HG03571 (cell line): ENCODE measurements at regions not wholly inside any gene's neighbourhood (a gene's known extent, or its start where the extent isn't known, plus 50 kb on each side); places are given as distances from the start of the nearest gene placed in this dataset.

Experiments used
- ATAC-seq: cut with Tn5 transposase; IDR thresholded peaks from one replicate; pipeline ENCODE4 v1.9.1; 2021; ENCODE audit not compliant: unreplicated experiment

GRCh38 chr2:137823196-137823595, 141.1 kb upstream of the HNMT start:
- no peak for ATAC-seq

DNA sequence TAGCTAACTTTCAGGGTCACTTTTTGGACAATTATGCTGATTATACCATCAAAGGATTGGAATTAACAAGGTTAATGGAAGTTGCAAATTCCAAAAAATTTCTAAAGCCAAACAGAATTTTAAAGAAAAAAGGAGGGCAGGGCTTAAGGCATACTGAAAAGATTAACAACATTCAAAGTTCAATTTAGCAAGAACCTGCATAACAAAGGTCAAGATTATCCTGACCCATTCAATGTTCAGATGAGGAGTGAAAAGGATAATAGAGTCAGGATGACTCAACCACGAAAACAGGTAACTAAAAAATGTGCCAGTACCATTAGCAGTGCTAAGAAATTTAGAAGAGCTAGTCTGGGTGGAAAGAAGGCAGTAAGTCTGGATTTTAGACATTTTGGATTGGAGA, 139.8 kb upstream of the HNMT start:
- no peak for ATAC-seq

- ATAC-seq, result peak; percentile 90
Observed at GRCh38 chr2:137826373-137827372, 137.6 kb upstream of the HNMT start.

GRCh38 chr2:137828624-137829023, 135.6 kb upstream of the HNMT start:
- no peak for ATAC-seq

- ATAC-seq, result no peak
Observed at GRCh38 chr2:137829251-137829650, 135.0 kb upstream of the HNMT start.

DNA sequence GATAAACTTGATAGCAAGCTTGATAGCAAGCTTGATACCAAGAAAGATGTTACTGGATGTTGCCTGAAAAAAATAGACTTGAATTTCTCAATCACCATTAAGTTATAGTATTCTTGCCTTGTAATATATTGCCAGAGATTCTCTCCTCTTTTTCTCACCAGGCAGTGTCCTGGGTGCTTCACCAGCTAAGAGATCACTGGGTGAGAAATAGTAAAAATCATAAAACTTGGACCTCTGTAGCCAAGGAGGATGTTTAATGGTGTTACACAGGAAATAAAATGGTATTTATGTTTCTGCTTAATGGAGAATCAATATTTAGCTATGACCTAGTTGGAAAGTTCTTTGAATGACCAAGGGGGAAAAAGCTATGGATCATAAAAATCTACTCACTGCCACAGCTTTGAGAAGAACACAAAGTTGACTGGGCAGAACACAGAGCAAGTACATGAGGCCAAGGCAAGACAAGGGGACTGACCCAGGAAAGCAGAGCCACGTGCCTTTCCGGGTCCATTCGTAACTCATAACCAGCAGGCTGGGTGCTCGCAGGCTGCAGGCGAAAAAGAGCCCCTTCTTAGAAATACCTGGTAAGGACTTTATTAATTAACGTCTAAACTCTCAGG, 129.4 kb upstream of the HNMT start:
- ATAC-seq, result no peak

GRCh38 chr2:137836671-137837070, 127.6 kb upstream of the HNMT start:
- ATAC-seq, result no peak

- no peak for ATAC-seq
Observed at GRCh38 chr2:137837830-137838229, 126.4 kb upstream of the HNMT start.

DNA sequence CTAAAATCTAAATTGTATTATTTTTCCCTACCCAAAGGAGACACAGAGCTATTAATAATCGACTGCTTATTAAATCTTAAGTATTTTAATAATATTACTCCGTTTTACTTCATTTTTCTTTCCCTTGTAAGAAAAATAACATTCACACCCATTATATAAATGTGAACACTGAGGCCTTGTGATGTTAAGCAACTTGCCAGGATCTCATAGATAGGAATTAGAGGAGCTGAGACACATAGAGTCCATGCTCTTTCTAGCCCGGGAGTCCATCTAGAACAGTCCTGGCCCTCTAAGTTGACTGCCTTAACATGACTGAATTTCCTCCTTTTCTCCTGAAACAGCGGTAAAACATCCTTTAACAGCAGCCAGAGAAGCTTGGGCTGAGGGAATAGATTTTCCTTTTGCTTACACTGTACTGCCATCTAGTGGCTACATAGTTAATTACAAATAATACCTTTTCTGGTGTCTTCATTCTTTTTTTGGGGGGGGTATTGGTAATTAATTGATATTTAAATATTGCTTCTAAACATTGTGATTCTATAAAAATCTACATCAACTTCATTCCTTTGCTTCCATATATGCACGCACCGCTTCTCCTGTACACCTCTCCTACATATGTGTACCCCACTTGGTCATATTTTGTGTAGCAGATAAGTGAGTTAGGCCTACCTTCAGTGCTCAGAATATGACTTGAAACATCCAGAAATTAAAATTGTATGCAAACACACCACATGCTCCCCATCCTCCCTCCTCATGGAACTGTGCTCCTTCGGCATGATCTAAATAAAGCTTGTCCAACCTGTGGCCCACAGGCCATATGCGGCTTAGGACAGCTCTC, 125.8 kb upstream of the HNMT start:
- ATAC-seq, result no peak

DNA sequence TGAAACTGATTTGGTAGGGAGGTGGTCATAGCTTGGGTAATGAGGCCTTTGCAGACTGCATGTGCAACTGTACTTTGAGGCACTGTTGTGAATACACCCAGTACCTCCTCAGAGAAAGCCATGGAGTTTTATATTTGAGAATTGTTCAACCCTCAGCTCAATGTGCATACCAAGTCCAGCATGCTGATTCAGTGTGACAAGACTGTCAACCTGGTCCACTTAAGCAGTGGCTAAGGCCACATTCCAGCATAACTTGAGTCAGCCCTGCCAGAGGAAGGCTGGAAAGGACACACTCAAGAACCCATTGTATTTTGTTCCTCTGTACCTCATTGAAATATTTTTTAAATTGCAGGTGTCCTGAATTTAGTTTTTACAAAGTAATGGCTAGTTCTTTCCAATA, 121.8 kb upstream of the HNMT start:
- no peak for ATAC-seq

DNA sequence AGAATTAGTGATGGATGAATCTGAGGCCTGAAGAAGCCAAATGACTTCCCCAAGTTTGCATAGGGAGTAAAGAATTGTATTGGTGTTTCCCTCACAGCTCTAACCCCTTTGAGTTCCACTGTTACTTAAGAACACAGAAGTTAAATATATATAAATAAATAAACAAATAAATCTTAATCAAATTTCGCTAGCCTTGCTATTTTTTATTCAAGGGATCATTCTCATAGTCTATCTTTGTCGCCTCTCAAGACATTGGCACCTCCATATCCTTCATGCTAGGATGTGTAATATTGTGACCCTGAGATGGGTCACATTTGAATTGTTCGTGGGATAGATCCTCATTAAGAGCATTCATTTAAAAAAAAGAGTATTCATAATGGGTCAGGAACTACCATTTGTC, 121.3 kb upstream of the HNMT start:
- ATAC-seq, result no peak

DNA sequence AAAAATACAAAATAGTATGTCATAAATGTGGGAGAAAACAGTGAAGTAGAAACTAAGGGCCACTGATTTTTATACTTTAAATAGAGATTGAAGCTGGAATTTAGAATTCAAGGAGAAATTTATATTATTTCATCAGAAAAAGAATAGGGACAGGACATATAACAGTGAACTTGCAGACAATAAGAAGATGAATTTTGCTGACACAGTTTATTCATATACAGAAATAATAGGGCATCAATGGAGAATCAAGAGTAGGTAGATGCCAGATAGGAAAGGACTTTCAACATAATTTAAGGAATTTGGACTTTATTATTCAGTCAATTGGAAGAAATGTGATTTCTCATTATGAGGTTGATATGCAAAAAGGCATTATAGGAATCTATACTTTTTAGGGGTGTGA, 118.9 kb upstream of the HNMT start:
- no peak for ATAC-seq

DNA sequence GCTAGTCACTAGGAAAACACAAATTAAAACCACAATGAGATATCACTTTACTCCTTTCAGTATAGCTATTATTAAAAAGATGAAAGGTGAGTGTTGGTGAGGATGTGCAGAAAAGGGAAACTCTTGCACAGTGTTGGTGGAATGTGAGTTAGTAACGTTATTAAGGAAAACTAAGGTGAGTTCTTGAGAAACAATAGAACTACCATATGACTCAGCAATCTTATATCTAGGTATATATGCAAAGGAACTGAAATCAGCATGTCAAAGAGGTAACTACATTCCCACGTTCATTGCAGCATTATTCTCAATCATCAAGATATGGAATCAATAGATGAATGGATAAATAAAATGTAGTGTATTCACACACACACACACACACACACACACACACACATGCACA, 117.3 kb upstream of the HNMT start:
- ATAC-seq, result no peak

GRCh38 chr2:137847443-137847842, 116.8 kb upstream of the HNMT start:
- no peak for ATAC-seq

- no peak for ATAC-seq
Observed at GRCh38 chr2:137857881-137858280, 106.4 kb upstream of the HNMT start.

DNA sequence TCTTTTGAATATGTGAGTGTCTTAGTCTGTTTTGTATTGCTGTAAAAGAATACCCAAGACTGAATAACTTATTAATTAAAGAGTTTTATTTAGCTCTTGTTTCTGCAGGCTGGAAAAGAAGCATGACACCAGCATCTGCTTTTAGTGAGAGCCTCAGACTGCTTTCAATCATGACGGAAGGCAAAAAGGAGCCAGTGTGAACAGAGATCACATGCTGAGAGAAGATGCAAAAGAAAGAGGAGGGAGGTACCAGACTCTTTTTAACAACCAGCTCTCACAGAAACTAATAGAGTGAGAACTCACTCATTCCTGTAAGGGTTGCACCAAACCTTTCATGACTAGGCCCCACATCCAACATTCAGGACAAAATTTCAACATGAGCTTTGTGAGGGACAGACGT, 101.6 kb upstream of the HNMT start:
- ATAC-seq, result no peak

DNA sequence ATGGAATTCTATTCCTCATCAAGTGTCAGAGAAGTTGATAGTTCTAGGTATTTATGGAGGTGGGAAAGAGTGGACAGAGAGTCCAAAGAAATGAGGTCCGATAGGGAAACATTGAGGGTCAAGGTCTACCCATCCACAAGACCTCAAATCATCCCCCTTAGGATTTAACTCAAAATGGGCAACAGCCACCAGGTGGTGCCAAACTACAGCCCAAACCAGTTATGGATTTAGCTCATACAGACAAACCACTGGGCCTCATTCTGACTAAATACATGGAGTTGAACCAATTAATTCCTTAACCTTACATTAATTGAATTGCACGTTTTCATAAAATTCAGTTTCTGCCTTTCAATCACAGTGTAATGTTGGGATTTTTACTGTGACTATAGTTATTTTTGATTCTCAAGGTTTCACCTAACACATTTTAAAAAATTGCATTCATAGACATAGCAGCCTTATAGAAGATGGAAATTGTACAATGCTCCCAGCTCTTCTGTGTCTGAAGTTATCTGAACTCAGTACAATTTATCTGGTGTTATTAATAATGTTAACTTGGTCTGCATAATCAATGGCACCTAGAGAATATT, 98.2 kb upstream of the HNMT start:
- peak; percentile 52 for ATAC-seq

GRCh38 chr2:137870682-137871081, 93.6 kb upstream of the HNMT start:
- peak; percentile 83 for ATAC-seq

- ATAC-seq, result no peak
Observed at GRCh38 chr2:137872577-137872976, 91.7 kb upstream of the HNMT start.

- no peak for ATAC-seq
Observed at GRCh38 chr2:137873536-137874244, 90.6 kb upstream of the HNMT start.
